ENCODE measurements at regions not wholly inside any gene's neighbourhood (a gene's known extent, or its start where the extent isn't known, plus 50 kb on each side); places are given as distances from the start of the nearest gene placed in this dataset.

DNA sequence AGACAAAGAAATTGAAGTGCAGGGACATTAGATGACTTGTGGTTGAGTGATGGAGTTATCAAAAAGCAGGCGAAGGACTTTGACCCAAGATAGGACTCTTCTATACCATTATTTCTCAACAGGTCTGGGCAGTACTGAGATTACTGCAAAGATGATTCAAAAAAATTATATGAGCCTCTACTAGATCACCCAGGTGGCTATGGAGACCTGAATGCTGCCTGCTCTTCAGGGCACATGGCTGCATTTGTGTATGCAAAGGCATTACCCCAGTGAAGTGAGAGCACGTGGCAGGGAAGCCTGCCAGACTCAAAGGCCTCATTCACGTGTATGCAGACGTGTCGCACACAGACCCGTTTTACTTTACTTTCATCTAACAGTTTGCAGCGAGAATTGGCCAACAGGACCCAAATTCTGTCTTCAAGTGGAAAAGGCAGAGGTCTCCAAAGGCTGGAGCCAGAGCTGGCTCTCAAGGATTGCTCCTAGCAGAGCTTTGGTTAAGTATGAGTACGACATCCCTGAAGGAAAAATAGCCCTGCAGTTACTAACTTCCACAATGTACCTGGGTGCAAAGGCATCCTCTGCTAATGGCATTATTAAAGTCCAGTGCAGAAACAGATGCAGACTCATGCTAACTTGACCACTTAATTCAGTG lies 113.8 kb upstream of the ARMC2 start:
- DNase-seq (ENCODE audit: low spot score) = no peak

DNA sequence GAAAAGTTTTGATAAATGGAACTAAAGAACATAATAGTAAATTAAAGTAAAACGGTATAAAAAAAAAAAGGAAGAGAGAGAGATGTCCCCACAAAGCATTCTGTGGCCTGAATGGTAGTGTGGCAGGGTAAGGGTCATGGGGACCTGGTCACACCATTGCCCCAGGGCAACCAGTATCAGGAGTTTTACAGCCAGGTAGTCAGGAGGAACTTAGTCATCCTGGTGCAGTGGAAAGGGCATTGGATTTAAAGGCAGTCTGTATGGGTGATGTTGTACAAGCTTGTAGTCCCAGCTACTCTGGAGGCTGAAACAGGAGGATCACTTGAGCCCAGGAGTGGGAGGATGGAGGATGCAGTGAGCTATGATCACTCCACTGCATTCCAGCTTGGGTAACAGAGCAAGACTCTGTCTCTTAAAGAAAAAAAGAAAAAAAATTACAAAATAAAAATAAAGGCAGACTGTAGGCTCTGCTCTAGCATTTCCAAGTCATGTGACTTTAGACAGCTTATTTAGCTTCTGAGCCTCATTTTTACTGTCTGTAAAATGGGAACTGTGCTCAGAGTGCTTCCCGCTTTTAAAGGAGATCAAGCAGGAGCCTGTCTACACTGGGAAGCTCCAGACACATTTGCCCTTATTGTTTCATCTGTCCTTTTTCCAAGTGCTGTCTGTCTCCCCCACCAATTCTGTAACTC lies 112.8 kb upstream of the ARMC2 start:
- DNase-seq (ENCODE audit: low spot score) = no peak

DNA sequence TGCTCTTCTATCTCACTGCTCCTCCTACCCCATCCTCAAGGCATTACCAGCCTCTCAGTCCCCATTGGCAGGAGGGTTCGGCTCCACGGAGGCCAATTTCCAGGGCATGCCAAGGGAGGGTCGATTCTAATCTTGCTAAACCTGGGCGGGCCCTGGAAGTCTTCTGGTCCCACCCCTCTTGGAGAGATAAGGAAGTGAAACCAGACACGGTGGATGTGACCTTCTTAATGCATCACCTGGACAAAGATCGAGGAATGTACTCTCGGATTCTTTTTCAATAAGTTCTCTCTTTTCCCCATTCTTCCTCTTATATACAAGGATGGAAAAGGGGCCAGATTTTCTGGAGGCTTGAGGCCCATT lies 112.2 kb upstream of the ARMC2 start:
- DNase-seq (ENCODE audit: low spot score) = no peak

DNA sequence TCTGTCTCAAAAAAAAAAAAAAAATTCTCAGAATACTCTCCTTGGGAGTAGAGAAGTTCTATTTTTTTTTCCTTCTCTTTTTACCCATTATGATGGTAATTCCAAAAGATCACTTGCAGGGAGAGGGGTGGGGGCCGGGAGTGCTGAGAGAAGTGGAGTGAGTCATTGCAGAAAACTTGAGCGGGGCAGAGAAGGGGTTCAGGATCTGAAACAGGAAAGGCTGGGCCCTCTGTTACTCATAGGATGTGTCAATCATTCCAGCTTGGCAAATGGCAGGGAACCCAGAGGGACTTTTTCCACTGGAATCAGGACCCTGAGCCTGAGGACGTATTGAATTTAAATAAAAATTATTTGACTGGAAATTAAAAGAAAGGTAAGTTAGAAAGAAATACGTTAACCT lies 111.4 kb upstream of the ARMC2 start:
- no peak for DNase-seq (ENCODE audit: low spot score)

DNA sequence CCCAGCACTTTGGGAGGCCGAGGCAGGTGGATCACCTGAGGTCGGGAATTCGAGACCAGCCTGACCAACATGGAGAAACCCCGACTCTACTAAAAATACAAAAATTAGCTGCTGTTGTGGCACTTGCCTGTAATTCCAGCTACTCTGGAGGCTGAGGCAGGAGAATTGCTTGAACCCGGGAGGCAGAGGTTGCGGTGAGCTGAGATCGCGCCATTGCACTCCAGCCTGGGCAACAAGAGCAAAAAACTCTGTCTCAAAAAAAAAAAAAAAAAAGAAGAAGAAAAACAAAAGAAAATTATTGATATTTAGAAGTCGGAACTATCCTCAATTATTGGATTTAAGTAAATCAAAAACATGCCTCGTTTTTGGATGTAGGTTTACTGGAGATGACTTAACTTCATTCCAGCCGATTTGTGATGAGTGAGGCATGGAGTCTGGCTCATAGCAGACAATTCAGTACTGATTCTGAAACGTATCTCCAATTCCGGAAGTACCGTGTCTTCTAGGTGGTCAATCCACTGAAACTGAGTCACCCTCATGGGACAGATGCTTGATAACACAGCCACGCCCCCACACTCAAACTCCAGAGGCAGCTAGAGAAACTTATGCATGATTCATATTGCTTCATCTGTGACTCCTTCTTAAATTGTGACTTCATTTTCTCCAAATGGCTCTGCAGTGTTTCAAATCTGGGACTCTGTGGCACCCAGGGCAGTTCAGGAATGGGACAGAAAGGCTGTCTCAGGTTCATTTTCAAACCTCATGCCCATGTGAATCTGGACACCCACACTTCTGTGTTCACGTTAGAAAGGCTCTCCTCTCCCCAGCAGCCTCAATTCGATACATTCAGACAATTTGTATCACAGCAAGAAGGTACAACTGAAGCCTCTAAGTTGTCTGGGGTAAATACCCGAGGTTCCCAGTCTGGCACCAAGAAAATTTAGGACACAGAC lies 110.4 kb upstream of the ARMC2 start:
- no peak for DNase-seq (ENCODE audit: low spot score)

DNA sequence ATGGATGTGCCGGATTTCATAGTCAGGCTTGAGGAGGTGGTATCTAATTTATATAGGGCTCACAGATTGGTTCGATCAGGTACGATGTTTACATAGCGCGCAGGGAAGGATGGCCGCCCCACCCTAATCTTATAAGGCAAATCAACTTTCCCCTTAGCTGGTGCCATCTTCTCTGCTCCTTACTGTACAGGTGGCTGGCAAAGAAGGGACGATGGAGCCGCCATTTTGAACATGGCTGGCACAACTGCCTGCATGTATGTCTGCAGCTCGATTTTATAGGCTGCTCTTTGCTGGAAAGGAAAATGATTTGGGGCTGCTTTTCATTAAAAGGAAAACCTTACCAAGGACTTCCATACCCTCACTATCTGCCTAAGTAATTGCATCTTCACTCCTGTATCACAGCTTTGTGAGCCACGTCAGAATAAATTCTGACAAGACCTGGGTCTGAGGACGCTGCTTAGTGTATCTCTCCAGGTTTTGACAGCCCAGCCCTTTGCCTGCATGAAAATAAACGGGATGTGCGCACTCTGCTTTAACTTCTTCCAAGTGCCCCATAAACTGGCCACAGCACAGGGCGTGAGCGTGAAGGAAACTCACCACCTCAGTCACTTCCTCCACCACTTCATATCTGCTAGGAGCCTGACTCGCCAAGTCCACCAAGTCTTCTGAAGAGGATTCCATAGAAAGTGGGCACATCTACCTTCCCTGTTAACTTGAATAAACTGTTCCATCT lies 109.4 kb upstream of the ARMC2 start:
- DNase-seq (ENCODE audit: low spot score) = no peak

DNA sequence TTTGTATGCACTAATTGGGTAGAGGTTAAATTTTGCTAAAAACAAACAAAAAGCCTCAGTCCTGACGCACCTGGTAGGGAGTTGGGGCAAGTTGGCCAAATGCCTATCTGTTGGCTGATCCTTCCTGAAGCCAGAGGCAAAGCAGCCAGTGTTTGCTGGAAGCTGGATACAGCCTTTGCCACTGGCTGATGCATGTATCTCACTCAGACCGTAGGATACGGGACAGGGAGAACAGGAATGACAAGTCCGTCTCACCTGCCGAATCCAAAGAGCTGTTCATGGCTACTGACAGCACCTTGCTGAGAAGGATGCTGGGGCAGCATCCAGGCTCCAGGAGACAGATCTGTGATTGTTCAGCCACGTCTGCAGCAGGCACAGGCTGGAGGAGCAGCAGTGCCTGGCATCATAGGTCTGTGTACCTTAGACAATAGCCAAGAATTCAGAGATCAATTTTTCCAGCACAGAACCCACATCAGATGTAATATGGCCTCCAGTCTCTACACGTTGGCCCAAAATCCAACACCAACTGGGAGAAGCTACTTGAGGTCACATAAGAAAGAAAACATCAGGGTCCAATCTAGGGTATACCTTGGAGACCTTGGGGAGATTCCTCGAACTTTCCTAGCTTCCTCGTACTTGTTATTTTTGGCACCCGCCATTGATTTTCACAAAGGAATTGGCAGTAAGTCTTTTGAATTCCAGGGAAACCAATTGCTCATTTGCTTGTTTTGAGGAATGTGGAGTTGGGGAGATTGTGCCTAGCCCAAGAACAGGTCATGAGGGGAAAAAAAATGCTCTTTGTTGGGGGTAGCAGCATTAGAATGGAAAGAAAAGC lies 108.5 kb upstream of the ARMC2 start:
- no peak for DNase-seq (ENCODE audit: low spot score)

DNA sequence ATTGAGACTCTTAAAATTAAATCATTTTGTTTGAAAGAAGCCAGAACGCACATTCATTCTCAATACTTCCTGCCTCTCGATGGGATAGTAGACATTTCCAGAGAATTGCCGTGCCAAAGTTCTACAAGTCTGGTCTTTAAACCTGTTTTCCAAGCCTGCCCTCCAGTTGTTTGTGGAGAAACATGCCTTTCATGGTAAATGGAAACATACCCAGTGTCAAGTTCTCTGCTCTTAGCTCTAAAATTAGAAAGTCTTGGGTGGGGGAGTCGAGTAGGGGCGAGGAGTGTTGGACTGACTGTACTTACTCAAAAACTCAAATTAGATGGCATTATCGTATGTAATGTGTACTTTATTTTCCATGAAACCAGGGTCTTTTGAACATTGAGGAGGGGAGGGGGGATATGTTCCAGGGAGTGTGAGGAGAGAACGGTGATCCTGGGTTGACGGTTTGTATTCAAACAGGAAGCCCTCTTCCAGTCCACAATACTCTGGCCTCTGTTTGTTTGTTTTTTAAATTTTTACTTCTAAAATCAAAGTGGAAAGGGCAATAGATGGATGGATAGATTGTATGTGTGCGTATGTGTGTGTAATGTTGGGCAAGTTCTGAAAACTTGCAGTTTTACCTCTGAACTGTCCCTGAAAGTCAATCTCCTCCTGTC lies 106.8 kb upstream of the ARMC2 start:
- DNase-seq (ENCODE audit: low spot score) = no peak

DNA sequence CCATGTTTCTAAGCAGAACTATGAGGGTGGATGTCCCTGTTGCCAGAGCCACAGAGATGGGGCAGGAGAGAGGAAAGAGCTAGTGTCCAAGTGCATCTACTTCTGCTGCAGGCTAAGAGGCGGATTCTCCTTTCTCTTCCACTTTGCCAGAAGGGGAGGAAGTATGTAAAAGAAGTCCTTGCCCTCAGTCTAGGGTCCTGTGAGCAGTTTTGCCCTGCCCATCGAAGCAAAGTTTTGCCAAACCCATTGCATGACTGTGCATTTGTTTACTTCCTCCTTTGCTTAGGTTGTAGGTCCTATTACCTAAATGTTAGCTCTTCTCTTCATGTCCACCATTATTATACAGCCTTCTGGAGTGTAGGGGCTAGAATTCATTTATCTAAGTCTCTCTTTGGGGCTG lies 106.2 kb upstream of the ARMC2 start:
- DNase-seq (ENCODE audit: low spot score) = no peak

DNA sequence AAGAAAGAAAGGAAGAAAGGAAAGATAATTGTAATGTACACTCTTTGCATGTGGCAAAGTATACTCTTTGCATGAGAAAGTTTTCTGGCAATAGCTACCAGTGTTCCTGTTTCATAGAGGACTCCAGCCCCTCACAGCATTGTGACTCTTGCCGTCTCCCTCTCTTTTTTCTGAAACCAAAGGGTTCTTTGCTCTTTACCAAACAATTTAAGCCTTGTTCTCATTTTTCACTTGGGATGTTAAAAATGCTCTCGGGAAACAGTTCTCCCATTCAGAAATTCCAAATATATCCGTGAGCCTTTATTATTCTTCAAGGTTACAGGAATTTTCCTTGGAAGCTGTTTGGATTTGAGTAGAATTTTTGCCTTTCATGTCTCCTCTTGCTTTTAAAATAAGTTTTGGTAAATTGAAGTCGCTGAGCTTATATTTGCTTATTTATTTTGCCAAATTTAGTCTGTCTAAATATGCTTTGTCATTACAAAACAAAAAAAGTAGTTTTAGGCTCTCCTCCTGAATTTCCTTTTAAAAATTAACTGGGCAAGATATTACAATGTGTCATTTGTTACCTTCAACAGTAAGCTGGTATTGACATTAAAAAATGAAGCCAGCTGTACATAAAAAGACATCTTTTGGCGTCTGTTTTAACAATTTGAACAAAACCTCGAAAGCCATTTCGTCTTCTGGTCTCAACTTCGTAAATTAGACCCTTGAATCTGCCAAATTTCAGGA lies 103.8 kb upstream of the ARMC2 start:
- no peak for DNase-seq (ENCODE audit: low spot score)

DNA sequence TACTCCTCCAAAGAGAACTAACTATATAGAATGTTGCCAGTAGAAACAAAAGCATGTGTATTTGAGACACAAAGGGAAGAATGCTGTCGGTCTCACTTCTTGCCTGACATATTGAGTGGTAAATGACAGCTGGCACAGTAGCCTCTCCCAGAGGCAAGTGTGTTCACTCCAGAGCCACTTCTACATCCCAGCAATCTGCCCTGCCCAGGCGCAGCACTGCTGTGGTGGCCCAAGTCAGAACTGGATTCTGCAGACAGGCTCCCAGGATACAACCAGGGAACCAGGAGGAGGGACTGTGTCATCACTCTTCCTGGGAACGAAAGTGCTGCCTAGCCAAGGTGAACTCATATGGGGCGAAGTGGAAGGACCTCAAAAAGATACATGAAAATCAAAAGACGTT lies 103.2 kb upstream of the ARMC2 start:
- DNase-seq (ENCODE audit: low spot score) = no peak

DNA sequence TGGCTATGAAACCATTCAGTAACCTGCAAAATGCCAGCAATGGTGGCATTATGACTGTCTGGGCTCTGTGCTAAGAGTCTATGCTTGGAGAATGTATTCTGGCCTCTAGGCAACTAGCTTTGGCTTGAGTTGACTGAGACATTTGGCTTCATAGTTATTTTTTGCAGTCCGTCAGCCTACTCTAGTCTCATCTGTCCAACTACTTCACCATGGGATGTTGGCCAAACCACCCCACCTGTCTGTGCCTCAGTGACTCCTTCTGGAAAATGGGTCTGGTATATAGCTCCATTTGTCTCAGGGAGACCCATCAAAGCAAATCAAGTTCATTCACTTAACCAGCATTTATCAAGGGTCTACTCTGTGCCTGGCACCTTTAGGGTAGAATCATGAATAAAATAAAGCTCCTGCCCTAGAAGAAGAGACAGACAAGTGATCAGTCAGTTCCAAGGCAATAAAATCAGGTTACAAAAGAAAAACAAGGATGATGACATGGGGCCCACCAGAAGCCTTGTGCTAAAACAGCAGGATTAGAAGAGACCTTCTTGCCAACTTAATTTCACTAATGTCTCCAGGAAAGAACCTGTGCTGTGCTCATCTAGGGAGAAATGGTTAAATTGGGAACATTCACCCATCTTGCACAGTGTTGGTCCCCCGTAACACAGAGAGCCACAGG lies 102.4 kb upstream of the ARMC2 start:
- DNase-seq (ENCODE audit: low spot score) = no peak

DNA sequence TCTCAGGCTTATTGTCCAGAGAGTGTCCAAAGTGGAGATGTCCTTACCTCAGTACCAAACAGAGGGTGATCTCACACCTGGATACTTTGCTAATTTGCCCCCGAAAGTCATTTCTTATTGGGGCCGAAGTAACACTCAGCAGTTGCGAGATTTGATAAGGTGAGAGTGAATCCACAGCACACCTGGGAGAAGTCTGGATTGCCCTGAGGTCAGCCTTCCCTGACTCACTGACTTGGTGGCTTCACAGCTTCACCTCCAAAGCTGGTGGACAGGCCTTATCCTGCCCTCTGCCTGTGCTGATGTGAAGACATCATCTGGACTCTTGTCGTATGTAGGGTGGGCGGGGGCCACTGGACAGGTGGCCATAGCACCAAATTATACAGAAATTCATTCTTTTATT lies 101.9 kb upstream of the ARMC2 start:
- DNase-seq (ENCODE audit: low spot score) = no peak

DNA sequence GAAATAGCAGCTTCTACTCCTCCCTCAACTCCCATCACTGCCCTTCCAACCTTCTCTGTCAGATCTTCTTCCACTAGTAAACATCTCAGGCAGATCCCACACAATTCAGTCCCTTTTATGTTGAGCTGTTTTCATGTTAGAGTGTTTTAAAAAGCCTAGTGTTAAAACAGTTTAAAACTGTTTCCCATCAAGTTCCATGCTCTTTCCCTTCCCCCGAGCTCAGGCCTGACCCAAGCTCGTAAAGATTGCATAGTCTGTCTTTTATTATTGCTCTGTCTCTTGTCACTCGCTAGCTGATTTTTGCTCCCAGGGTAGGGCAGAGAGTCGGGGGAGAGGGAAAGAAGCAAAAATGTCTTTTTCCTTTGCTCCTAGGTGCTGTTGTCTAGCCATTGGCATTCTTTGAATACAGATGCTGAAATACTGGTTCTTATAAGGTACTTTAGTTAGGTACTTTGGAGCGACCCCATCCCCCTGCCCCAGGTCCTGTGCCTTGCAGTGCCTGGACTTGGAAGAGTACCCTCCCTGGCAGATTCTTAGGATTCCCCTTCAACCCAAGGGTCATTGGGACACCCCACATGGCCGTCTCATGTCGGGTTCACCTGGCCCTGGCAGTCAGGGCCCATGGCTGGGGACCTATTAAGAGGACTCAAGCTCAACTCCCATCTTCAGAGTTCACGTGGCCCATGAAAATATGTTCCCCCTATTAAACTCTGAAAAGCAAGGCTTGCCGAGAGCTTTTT lies 101.2 kb upstream of the ARMC2 start:
- DNase-seq (ENCODE audit: low spot score) = no peak

DNA sequence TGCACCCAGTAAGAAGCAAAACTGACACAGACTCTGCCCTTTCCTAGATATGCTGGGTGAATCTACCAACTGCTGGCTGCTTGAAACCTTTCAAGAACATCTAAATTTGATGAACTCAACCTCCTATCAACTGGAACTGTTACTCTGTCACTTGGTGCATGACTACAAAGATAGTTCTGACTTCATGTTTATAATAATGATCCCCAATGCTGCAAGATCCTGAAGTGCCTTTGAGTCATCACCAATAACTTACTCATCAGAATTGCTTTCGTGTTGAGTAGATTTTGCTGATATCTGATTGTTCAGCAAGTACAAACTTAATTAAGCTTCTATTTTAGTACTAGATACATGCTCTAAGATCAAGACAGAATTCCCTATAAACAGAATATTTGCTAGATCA lies 100.2 kb upstream of the ARMC2 start:
- no peak for DNase-seq (ENCODE audit: low spot score)

DNA sequence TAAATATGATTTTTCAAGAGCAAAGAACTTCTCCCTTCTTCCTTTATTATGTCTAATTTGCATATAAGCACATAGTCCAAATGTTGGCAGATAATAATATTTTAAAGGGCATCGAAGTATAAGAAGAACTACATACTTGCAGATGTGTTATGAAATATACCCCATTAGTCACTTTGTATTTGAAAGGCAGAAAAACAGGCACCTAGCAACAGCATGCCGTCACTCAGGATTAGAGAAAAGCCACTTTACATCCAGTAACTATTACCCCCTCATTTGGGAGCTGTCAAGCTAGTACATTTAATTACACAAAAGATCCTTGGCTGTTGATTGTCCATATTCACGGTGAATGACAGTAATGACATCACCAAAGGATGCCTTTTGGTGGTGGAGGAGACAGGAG lies 99.3 kb upstream of the ARMC2 start:
- no peak for DNase-seq (ENCODE audit: low spot score)

DNA sequence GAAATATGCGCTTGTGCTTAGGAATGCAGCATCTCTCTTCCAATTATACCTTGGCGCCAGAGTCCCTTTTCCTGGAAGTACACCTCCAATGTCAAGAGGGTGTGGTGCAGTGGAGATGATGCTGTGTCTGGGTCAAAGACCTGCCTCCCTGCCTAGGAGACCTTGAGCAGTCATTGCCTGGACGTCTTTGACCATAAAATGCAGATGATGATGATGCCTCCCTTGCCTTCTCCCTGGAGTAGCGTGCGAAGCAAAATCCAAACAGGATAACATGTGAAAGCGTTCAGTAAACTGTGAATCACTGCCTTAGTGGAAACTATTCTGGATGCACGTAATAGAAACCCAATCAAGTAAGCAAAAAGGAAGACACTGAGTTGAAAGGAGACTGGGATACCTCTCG lies 97.4 kb upstream of the ARMC2 start:
- DNase-seq (ENCODE audit: low spot score) = no peak

DNA sequence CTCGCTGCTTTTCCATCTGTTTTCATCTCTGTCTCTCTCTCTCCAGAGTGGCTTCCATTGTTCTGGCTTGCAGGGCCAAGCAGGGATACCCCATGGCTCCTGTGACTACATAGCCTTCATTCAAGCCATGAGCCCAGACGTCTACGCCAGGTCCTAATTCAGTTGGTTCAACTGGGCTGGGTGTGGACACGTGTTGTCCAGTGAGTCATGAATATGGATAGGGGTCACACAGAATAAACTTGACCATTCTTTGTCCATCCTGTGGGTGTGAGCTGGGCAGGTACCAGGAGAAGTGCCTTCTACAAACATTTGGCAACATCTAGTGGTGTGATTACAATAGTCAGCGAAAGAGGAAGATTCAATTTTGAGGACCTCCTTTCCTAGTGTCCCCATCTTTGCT lies 96.9 kb upstream of the ARMC2 start:
- DNase-seq (ENCODE audit: low spot score) = no peak
